ENCODE measurements at regions not wholly inside any gene's neighbourhood (a gene's known extent, or its start where the extent isn't known, plus 50 kb on each side); places are given as distances from the start of the nearest gene placed in this dataset.

DNA sequence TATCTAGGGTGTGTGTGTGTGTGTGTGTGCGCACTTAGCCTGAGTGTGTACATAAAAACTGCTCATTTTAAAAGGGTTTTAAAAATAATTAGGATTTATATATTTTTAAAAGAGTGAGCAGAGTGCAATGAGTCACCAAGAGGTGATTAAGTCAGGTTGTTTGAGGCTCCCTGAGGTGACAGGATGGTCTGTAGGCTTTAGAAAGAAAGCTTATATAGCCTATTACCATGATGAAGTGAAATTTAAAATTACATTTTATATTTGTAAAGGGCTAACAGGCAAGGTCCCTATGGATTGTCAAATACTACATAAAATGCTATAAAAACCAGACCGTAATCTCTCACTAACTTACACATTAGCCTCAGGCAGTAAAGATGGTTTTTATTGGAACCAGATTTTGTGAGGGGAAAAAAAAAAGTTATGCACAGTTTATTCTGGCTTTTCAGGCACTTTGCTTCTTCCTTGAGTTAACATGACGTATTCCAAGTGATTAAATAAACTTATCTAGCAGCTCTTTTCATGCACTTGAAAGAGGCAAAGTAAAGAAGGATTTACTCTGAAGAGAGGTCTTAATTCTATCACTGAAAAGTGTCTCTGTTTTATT is 711.7 kb upstream of the PTBP2 start:
- no peak for TF ChIP-seq POLR2AphosphoS5 (IDR thresholded peaks at IDR 0.05; ENCODE audit: low read depth, low read length)
- no peak for TF ChIP-seq POLR2A (IDR thresholded peaks at IDR 0.05; ENCODE audit: low read depth, low read length)

Measured in GM12892 (cell line).